SK-N-SH treated with all-trans-retinoic acid at 6 μM for 48 hours (cell line): ENCODE measurements at regions not wholly inside any gene's neighbourhood (a gene's known extent, or its start where the extent isn't known, plus 50 kb on each side); places are given as distances from the start of the nearest gene placed in this dataset.

Source experiments
- ARNTL ChIP-seq: fragments of 450-650 bp; formaldehyde crosslinking; IDR thresholded peaks from 2 replicates; pipeline ENCODE4 v1.5.0; 2020; ENCODE audit warnings: low read depth, mild to moderate bottlenecking, moderate library complexity, borderline replicate concordance
- CREB5 ChIP-seq: fragments of 250-450 bp; sonication (Bioruptor Pico); IDR thresholded peaks from 2 replicates; pipeline ENCODE4 v1.5.1; 2020; ENCODE audit warnings: low read depth, mild to moderate bottlenecking, moderate library complexity
- ESRRG ChIP-seq: fragments of 250-450 bp; sonication (Bioruptor Pico); IDR thresholded peaks from 2 replicates; pipeline ENCODE4 v1.6.1; 2021; ENCODE audit warnings: mild to moderate bottlenecking
- GLIS3 ChIP-seq: fragments of 250-450 bp; sonication (Bioruptor Pico); IDR thresholded peaks from 2 replicates; pipeline ENCODE4 v1.5.0; 2020; ENCODE audit warnings: mild to moderate bottlenecking, moderate library complexity
- POU6F1 ChIP-seq: fragments of 250-450 bp; sonication (Bioruptor Pico); IDR thresholded peaks from 2 replicates; pipeline ENCODE4 v1.8.0; 2021; ENCODE audit warnings: low read depth, mild to moderate bottlenecking, moderate library complexity, borderline replicate concordance
- PPARA ChIP-seq: fragments of 250-450 bp; sonication (Bioruptor Pico); IDR thresholded peaks from 2 replicates; pipeline ENCODE4 v1.5.0; 2020; ENCODE audit warnings: mild to moderate bottlenecking, borderline replicate concordance
- SNAI2 ChIP-seq: fragments of 250-450 bp; sonication (Bioruptor Pico); IDR thresholded peaks from 2 replicates; pipeline ENCODE4 v1.5.0; 2020; ENCODE audit warnings: mild to moderate bottlenecking, moderate library complexity
- TSHZ2 ChIP-seq: fragments of 250-450 bp; sonication (Bioruptor Pico); IDR thresholded peaks from 2 replicates; pipeline ENCODE4 v1.5.0; 2020; ENCODE audit warnings: mild to moderate bottlenecking, moderate library complexity
- ZFP30 ChIP-seq: fragments of 450-650 bp; formaldehyde crosslinking; IDR thresholded peaks from 2 replicates; pipeline ENCODE4 v1.5.0; 2022; ENCODE audit warnings: mild to moderate bottlenecking, moderate library complexity
- ZNF565 ChIP-seq: fragments of 450-650 bp; formaldehyde crosslinking; conservative IDR thresholded peaks from 2 replicates; pipeline ENCODE4 v1.5.0; 2020; ENCODE audit warnings: low read depth, mild to moderate bottlenecking, moderate library complexity
- ZNF70 ChIP-seq: fragments of 450-650 bp; formaldehyde crosslinking; IDR thresholded peaks from 2 replicates; pipeline ENCODE4 v1.5.0; 2020; ENCODE audit warnings: mild to moderate bottlenecking, moderate library complexity
- TF ChIP-seq, protein P1 (sequence below): fragments of 250-450 bp; sonication (Bioruptor Pico); IDR thresholded peaks from 2 replicates; pipeline ENCODE4 v1.8.0; 2020; ENCODE audit warnings: mild to moderate bottlenecking, moderate library complexity, borderline replicate concordance

GRCh38 chr4:137740141-137740540 lies 207.8 kb upstream of the PCDH18 start:
- TF ChIP-seq ZFP30 (CRISPR knock-in tag) = no peak
- no peak for TF ChIP-seq GLIS3 (CRISPR knock-in tag)
- TF ChIP-seq ARNTL = no peak
- no peak for TF ChIP-seq PPARA
- TF ChIP-seq ZNF70 (CRISPR knock-in tag) = no peak
- TF ChIP-seq, protein P1, sequence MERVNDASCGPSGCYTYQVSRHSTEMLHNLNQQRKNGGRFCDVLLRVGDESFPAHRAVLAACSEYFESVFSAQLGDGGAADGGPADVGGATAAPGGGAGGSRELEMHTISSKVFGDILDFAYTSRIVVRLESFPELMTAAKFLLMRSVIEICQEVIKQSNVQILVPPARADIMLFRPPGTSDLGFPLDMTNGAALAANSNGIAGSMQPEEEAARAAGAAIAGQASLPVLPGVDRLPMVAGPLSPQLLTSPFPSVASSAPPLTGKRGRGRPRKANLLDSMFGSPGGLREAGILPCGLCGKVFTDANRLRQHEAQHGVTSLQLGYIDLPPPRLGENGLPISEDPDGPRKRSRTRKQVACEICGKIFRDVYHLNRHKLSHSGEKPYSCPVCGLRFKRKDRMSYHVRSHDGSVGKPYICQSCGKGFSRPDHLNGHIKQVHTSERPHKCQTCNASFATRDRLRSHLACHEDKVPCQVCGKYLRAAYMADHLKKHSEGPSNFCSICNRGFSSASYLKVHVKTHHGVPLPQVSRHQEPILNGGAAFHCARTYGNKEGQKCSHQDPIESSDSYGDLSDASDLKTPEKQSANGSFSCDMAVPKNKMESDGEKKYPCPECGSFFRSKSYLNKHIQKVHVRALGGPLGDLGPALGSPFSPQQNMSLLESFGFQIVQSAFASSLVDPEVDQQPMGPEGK (CRISPR knock-in tag) = no peak
- TF ChIP-seq ZNF565 (CRISPR knock-in tag) = no peak
- no peak for TF ChIP-seq SNAI2 (CRISPR knock-in tag)
- TF ChIP-seq CREB5 (CRISPR knock-in tag) = no peak
- no peak for TF ChIP-seq TSHZ2 (CRISPR knock-in tag)
- no peak for TF ChIP-seq POU6F1
- TF ChIP-seq ESRRG (CRISPR knock-in tag) = no peak
